OCI-LY3 (cell line): ENCODE measurements at regions not wholly inside any gene's neighbourhood (a gene's known extent, or its start where the extent isn't known, plus 50 kb on each side); places are given as distances from the start of the nearest gene placed in this dataset.

ENCODE experiments used
- CTCF ChIP-seq: fragments of 200-600, 300-600 bp; sonication (generic); IDR thresholded peaks from 2 replicates; pipeline ENCODE4 v1.5.1; 2014; ENCODE audit warnings: antibody characterized with exemption, low read length, low read depth
- EZH2phosphoT487 ChIP-seq: fragments of 200-600 bp; shearing (Covaris generic); IDR thresholded peaks from 2 replicates; pipeline ENCODE4 v1.6.1; 2018; ENCODE audit warnings: antibody characterized with exemption, mixed run types, low read depth

GRCh38 chr4:27078934-27079455 lies 218.4 kb downstream of the STIM2 start:
- TF ChIP-seq CTCF (no peak), EZH2phosphoT487 (no peak)
